Esophagus squamous epithelium (tissue), 5 donors: ENCODE measurements at regions not wholly inside any gene's neighbourhood (a gene's known extent, or its start where the extent isn't known, plus 50 kb on each side); places are given as distances from the start of the nearest gene placed in this dataset.

Experiments
- DNase-seq: peaks from one replicate; lab custom pipeline; 2025; lab: John Stamatoyannopoulos, UW
- H3K27ac ChIP-seq, 4 donors: fragments of 200-600 bp; sonication (generic); one replicate each; pipeline ENCODE4 v1.5.1; 2016 to 2019; ENCODE audit warnings: mild to moderate bottlenecking in 1 of 4
- H3K27me3 ChIP-seq, 4 donors: fragments of 200-600 bp; sonication (generic); 1 replicate in 3 of 4; 2 replicates in 1 of 4; pipeline versions ENCODE4 v1.5.1 to v1.6.0; 2017 to 2021; ENCODE audit warnings: antibody characterized with exemption in 1 of 4
- H3K36me3 ChIP-seq, 3 donors: fragments of 200-600 bp; sonication (generic); one replicate each; pipeline ENCODE4 v1.5.1; 2016 to 2019
- H3K4me1 ChIP-seq, 3 donors: fragments of 200-600 bp; sonication (generic); one replicate each; pipeline ENCODE4 v1.5.1; 2017 to 2019
- H3K4me3 ChIP-seq, 4 donors: fragments of 200-600 bp; sonication (generic); 1 replicate in 3 of 4; 2 replicates in 1 of 4; pipeline ENCODE4 v1.5.1; 2016 to 2019; ENCODE audit warnings: mild to moderate bottlenecking in 2 of 4, moderate library complexity in 1 of 4
- H3K9me3 ChIP-seq, 3 donors: fragments of 200-600 bp; sonication (generic); one replicate each; pipeline ENCODE4 v1.5.1; 2016 to 2019
- CTCF ChIP-seq, 6 experiments: fragments of 450-650 bp in 4 of 6; fragments of 200-600 bp in 2 of 6; sonication (generic) in 2 of 6; IDR thresholded peaks; one replicate each; pipeline ENCODE4 v1.5.1; 2016 to 2019; ENCODE audit warnings: antibody characterized with exemption in 6 of 6, mild to moderate bottlenecking in 4 of 6, moderate library complexity in 4 of 6
- POLR2A ChIP-seq, 4 donors: fragments of 450-650 bp; IDR thresholded peaks; one replicate each; pipeline ENCODE4 v1.6.1; 2017; ENCODE audit warnings: antibody characterized with exemption in 4 of 4, mild to moderate bottlenecking in 4 of 4, moderate library complexity in 3 of 4
- WGBS, 2 donors: methylation state at CpG; one replicate each; pipeline ENCODE4 v1.1.5; 2018; 5-methylcytosine and 5-hydroxymethylcytosine counted together
- intact Hi-C: fragments of 100-400 bp; cut with DNase I; formaldehyde crosslinking; loops from one replicate; pipeline ENCODE4 v1.15.0; 2022
- donor health status: DM: yes; HTN: yes; CAD: no.

GRCh38 chrX:11836284-11836683 is 78.2 kb downstream of the MSL3 start:
- no peak overlapping the region for H3K27ac ChIP-seq
- no peaks in the 10 kb centered on the region for H3K9me3 ChIP-seq
- peaks cover 0 to 5% (median 0%) of the 10 kb centered on the region in 4 donors for H3K27me3 ChIP-seq
- no peaks in the 10 kb centered on the region for H3K4me1 ChIP-seq
- intact Hi-C loops, result no loop called here
- no peak overlapping the region for H3K4me3 ChIP-seq
- no peak for DNase-seq
- no peaks in the 10 kb centered on the region for H3K36me3 ChIP-seq
- TF ChIP-seq POLR2A (IDR thresholded peaks at IDR 0.05) (no peak), CTCF (IDR thresholded peaks at IDR 0.05) (no peak)

GRCh38 chrX:11837437-11837836 is 79.4 kb downstream of the MSL3 start:
- WGBS, 2 donors, result 28 to 29% methylated on average over 3 of the region's 3 CpGs

GRCh38 chrX:11864171-11864570 is 106.1 kb downstream of the MSL3 start:
- no peaks in the 10 kb centered on the region for H3K27me3 ChIP-seq
- DNase-seq, result no peak
- H3K4me3 ChIP-seq, result no peak overlapping the region
- no peak overlapping the region for H3K27ac ChIP-seq
- no peaks in the 10 kb centered on the region for H3K9me3 ChIP-seq
- TF ChIP-seq CTCF (IDR thresholded peaks at IDR 0.05) (no peak), POLR2A (IDR thresholded peaks at IDR 0.05) (no peak)
- intact Hi-C loops, result no loop called here
- no peaks in the 10 kb centered on the region for H3K36me3 ChIP-seq
- H3K4me1 ChIP-seq, result no peaks in the 10 kb centered on the region
- WGBS, 2 donors, result 79 to 100% methylated on average over 2 of the region's 2 CpGs

More at GRCh38 chrX:11837437-11837836, 79.4 kb downstream of the MSL3 start:
- H3K27ac ChIP-seq, result no peak overlapping the region
- DNase-seq, result no peak
- H3K4me1 ChIP-seq, result no peaks in the 10 kb centered on the region
- H3K36me3 ChIP-seq, result no peaks in the 10 kb centered on the region
- TF ChIP-seq POLR2A (IDR thresholded peaks at IDR 0.05) (no peak), CTCF (IDR thresholded peaks at IDR 0.05) (no peak)
- no peaks in the 10 kb centered on the region for H3K9me3 ChIP-seq
- no peak overlapping the region for H3K4me3 ChIP-seq
- peaks cover 0 to 5% (median 0%) of the 10 kb centered on the region in 4 donors for H3K27me3 ChIP-seq
- intact Hi-C loops, result no loop called here

- no peaks in the 10 kb centered on the region for H3K27me3 ChIP-seq
- intact Hi-C loops, result no loop called here
- no peak for DNase-seq
- H3K36me3 ChIP-seq, result no peaks in the 10 kb centered on the region
- TF ChIP-seq POLR2A (IDR thresholded peaks at IDR 0.05), result no peak
- TF ChIP-seq CTCF (IDR thresholded peaks at IDR 0.05), result no peak
- no peaks in the 10 kb centered on the region for H3K9me3 ChIP-seq
- H3K27ac ChIP-seq, result no peak overlapping the region
- no peaks in the 10 kb centered on the region for H3K4me1 ChIP-seq
- no peak overlapping the region for H3K4me3 ChIP-seq
- 66 to 71% methylated on average over 7 of the region's 7 CpGs for WGBS, 2 donors
These were observed 109.7 kb downstream of the MSL3 start for GRCh38 chrX:11867610-11868345.

GRCh38 chrX:11870789-11871188 is 112.8 kb downstream of the MSL3 start:
- TF ChIP-seq CTCF (IDR thresholded peaks at IDR 0.05) (no peak), POLR2A (IDR thresholded peaks at IDR 0.05) (no peak)
- Histone ChIP-seq H3K27me3 (no peaks in the 10 kb centered on the region), H3K4me3 (no peak overlapping the region), H3K36me3 (no peaks in the 10 kb centered on the region), H3K9me3 (no peaks in the 10 kb centered on the region), H3K4me1 (no peaks in the 10 kb centered on the region), H3K27ac (no peak overlapping the region)
- 20 to 56% methylated on average over 1 to 2 of the region's 2 CpGs for WGBS, 2 donors
- no peak for DNase-seq
- intact Hi-C loops, result no loop called here
